Sigmoid colon (tissue), 6 donors: ENCODE measurements at regions not wholly inside any gene's neighbourhood (a gene's known extent, or its start where the extent isn't known, plus 50 kb on each side); places are given as distances from the start of the nearest gene placed in this dataset.

Source experiments
- DNase-seq: peaks from one replicate; pipeline ENCODE4 v3.0.0-alpha.2; 2019
- H3K27ac ChIP-seq, 4 donors: fragments of 200-600 bp; sonication (generic); one replicate each; pipeline ENCODE4 v1.5.1; 2016 to 2019; ENCODE audit warnings: mild to moderate bottlenecking in 1 of 4
- H3K27me3 ChIP-seq, 3 donors: fragments of 200-600 bp; sonication (generic); one replicate each; pipeline ENCODE4 v1.5.1; 2019; ENCODE audit warnings: mild to moderate bottlenecking in 1 of 3
- H3K36me3 ChIP-seq, 4 donors: fragments of 200-600 bp; sonication (generic); one replicate each; pipeline ENCODE4 v1.5.1; 2016 to 2019
- H3K4me1 ChIP-seq, 4 donors: fragments of 200-600 bp; sonication (generic); one replicate each; pipeline ENCODE4 v1.5.1; 2017 to 2019
- H3K4me3 ChIP-seq, 4 donors: fragments of 200-600 bp; sonication (generic); one replicate each; pipeline ENCODE4 v1.5.1; 2017 to 2019; ENCODE audit warnings: mild to moderate bottlenecking in 2 of 4, moderate library complexity in 1 of 4
- H3K9me3 ChIP-seq, 4 donors: fragments of 200-600 bp in 3 of 4; sonication (generic) in 3 of 4; one replicate each; pipeline versions ENCODE4 v1.5.1 to v1.6.1; 2013 to 2019
- CTCF ChIP-seq, 4 experiments: fragments of 450-650 bp in 3 of 4; fragments of 200-600 bp in 1 of 4; IDR thresholded peaks; one replicate each; pipeline ENCODE4 v1.5.1; 2016 to 2019; ENCODE audit warnings: antibody characterized with exemption in 4 of 4, mild to moderate bottlenecking in 3 of 4, moderate library complexity in 2 of 4
- EP300 ChIP-seq, 4 donors: sonication (generic); formaldehyde crosslinking; IDR thresholded peaks; one replicate each; pipeline ENCODE4 v1.6.1; 2017; ENCODE audit warnings: antibody characterized with exemption in 4 of 4
- POLR2A ChIP-seq, 2 donors: fragments of 450-650 bp; IDR thresholded peaks; one replicate each; pipeline ENCODE4 v1.6.1; 2016; ENCODE audit warnings: antibody characterized with exemption in 2 of 2, mild to moderate bottlenecking in 2 of 2, moderate library complexity in 2 of 2
- POLR2AphosphoS5 ChIP-seq, 4 donors: sonication (generic); formaldehyde crosslinking; IDR thresholded peaks; one replicate each; pipeline ENCODE4 v1.6.1; 2017; ENCODE audit warnings: antibody characterized with exemption in 4 of 4
- WGBS, 2 donors: extraction: QIAGEN DNeasy Blood & Tissue Kit; methylation state at CpG; one replicate each; pipeline ENCODE4 v1.1.7; 2013; 5-methylcytosine and 5-hydroxymethylcytosine counted together
- intact Hi-C: fragments of 100-400 bp; cut with DNase I; formaldehyde crosslinking; loops from one replicate; pipeline ENCODE4 v1.15.1; 2023
- donor health status: healthy with polysubstance abuse.
- donor health status: healthy.

GRCh38 chr10:29037348-29038113 is 251.3 kb upstream of the LYZL1 start:
- Histone ChIP-seq H3K36me3 (no peaks in the 10 kb centered on the region), H3K9me3 (no peaks in the 10 kb centered on the region), H3K27ac (no peak overlapping the region), H3K4me3 (no peak overlapping the region), H3K27me3 (no peaks in the 10 kb centered on the region), H3K4me1 (peaks cover 0 to 12% (median 6%) of the 10 kb centered on the region in 4 donors)
- no peak for DNase-seq
- intact Hi-C loops: no loop called here
- WGBS, 2 donors: 77 to 91% methylated on average over 12 of the region's 12 CpGs
- TF ChIP-seq EP300 (IDR thresholded peaks at IDR 0.05) (no peak), POLR2A (IDR thresholded peaks at IDR 0.05) (no peak), CTCF (IDR thresholded peaks at IDR 0.05) (no peak)

GRCh38 chr10:29039091-29039490 is 249.8 kb upstream of the LYZL1 start:
- H3K4me3 ChIP-seq: no peak overlapping the region
- intact Hi-C loops: no loop called here
- H3K9me3 ChIP-seq: no peaks in the 10 kb centered on the region
- DNase-seq: no peak
- H3K4me1 ChIP-seq: peaks cover 0 to 12% (median 6%) of the 10 kb centered on the region in 4 donors
- TF ChIP-seq POLR2AphosphoS5 (IDR thresholded peaks at IDR 0.05) (no peak), CTCF (IDR thresholded peaks at IDR 0.05) (no peak)
- no peaks in the 10 kb centered on the region for H3K36me3 ChIP-seq
- 83 to 91% methylated on average over 5 of the region's 5 CpGs for WGBS, 2 donors
- H3K27ac ChIP-seq: no peak overlapping the region
- H3K27me3 ChIP-seq: no peaks in the 10 kb centered on the region

GRCh38 chr10:29039677-29040189 is 249.1 kb upstream of the LYZL1 start:
- Histone ChIP-seq H3K9me3 (no peaks in the 10 kb centered on the region), H3K27ac (no peak overlapping the region), H3K4me3 (no peak overlapping the region), H3K36me3 (no peaks in the 10 kb centered on the region), H3K27me3 (no peaks in the 10 kb centered on the region), H3K4me1 (peaks cover 0 to 12% (median 6%) of the 10 kb centered on the region in 4 donors)
- WGBS, 2 donors: 32 to 38% methylated on average over 2 of the region's 2 CpGs
- no peak for TF ChIP-seq EP300 (IDR thresholded peaks at IDR 0.05)
- intact Hi-C loops: no loop called here
- no peak for DNase-seq

GRCh38 chr10:29041616-29042015 is 247.3 kb upstream of the LYZL1 start:
- H3K4me1 ChIP-seq: peaks cover 0 to 12% (median 6%) of the 10 kb centered on the region in 4 donors
- no peak overlapping the region for H3K27ac ChIP-seq
- no peak overlapping the region for H3K4me3 ChIP-seq
- TF ChIP-seq POLR2AphosphoS5 (IDR thresholded peaks at IDR 0.05): no peak
- TF ChIP-seq CTCF (IDR thresholded peaks at IDR 0.05): no peak
- TF ChIP-seq EP300 (IDR thresholded peaks at IDR 0.05): no peak
- TF ChIP-seq POLR2A (IDR thresholded peaks at IDR 0.05): no peak
- H3K36me3 ChIP-seq: no peaks in the 10 kb centered on the region
- 77% methylated on average over 7 of the region's 7 CpGs for WGBS, 2 donors
- no peaks in the 10 kb centered on the region for H3K9me3 ChIP-seq
- no peak for DNase-seq
- H3K27me3 ChIP-seq: no peaks in the 10 kb centered on the region
- intact Hi-C loops: no loop called here

GRCh38 chr10:29048506-29048905 is 240.4 kb upstream of the LYZL1 start:
- intact Hi-C loops: no loop called here
- Histone ChIP-seq H3K36me3 (no peaks in the 10 kb centered on the region), H3K4me1 (no peaks in the 10 kb centered on the region), H3K27ac (no peak overlapping the region), H3K27me3 (no peaks in the 10 kb centered on the region), H3K9me3 (no peaks in the 10 kb centered on the region), H3K4me3 (no peak overlapping the region)
- 83 to 91% methylated on average over 1 of the region's 1 CpG for WGBS, 2 donors
- TF ChIP-seq CTCF (IDR thresholded peaks at IDR 0.05) (no peak), POLR2A (IDR thresholded peaks at IDR 0.05) (no peak), EP300 (IDR thresholded peaks at IDR 0.05) (no peak), POLR2AphosphoS5 (IDR thresholded peaks at IDR 0.05) (no peak)
- DNase-seq: no peak
